ENCODE measurements at regions not wholly inside any gene's neighbourhood (a gene's known extent, or its start where the extent isn't known, plus 50 kb on each side); places are given as distances from the start of the nearest gene placed in this dataset.

DNA sequence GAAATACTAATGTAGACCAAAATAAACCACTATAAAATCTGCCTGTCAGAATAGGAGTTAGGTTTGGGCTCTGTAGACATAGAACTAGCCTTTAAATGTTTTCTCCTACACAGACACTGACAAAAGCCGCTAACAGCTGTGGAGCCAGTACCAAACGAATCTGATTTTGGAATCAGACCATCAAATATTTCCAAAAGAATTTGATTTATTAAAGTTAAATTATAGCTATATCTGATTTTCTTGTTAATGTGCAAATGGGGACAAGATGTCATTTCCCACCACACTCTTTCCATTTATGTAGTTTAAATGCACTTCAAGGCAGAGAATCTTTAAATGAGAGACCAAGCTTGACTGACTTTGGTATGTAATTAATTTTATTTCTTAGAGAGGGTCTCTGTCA is 343.4 kb upstream of the FIGN start (continued):
- TF ChIP-seq, protein P1, sequence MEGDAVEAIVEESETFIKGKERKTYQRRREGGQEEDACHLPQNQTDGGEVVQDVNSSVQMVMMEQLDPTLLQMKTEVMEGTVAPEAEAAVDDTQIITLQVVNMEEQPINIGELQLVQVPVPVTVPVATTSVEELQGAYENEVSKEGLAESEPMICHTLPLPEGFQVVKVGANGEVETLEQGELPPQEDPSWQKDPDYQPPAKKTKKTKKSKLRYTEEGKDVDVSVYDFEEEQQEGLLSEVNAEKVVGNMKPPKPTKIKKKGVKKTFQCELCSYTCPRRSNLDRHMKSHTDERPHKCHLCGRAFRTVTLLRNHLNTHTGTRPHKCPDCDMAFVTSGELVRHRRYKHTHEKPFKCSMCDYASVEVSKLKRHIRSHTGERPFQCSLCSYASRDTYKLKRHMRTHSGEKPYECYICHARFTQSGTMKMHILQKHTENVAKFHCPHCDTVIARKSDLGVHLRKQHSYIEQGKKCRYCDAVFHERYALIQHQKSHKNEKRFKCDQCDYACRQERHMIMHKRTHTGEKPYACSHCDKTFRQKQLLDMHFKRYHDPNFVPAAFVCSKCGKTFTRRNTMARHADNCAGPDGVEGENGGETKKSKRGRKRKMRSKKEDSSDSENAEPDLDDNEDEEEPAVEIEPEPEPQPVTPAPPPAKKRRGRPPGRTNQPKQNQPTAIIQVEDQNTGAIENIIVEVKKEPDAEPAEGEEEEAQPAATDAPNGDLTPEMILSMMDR (IDR thresholded peaks at IDR 0.05; ENCODE audit: control extremely low read depth in 1 of 3, insufficient read depth in 1 of 3, low read depth in 1 of 3, low read length in 3 of 3) = no peak
- no peak for TF ChIP-seq TAF7 (optimal IDR thresholded peaks at IDR 0.05; ENCODE audit: borderline replicate concordance, low read depth, low read length)
- TF ChIP-seq TAF1 (IDR thresholded peaks at IDR 0.05; ENCODE audit: low read depth, low read length) = no peak
- TF ChIP-seq SP2 (IDR thresholded peaks at IDR 0.05; ENCODE audit: low read length) = no peak

All from H1 (cell line).